ENCODE measurements at regions not wholly inside any gene's neighbourhood (a gene's known extent, or its start where the extent isn't known, plus 50 kb on each side); places are given as distances from the start of the nearest gene placed in this dataset.

DNA sequence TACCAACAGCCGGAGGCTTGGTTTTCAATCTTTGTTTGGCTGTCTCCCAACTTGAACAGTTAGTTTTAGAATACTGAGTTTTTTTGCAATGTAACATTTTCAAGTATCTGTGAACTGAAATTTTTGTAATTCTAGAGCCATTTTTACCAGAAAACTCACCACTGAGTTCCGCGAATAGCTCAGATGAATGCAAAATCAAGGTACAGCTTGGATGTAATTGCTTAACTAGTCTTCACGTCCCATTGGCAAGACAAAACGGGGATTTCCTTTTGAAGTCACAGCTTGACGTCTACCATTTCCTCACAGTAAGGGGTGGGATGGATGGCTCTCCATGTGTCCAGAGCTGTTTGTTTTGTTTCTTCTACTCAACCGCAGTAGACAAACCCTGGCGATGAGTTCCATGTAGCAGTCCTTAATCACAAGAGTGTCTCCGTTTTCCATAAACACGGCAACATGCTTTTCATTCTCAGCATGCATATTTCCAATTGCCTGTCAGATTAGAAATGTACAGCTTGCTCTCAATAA is 55.8 kb upstream of the FGFR2 start:
- H3K4me3 ChIP-seq (ENCODE audit: low read depth, low read length): no peak overlapping the region
- no peak for DNase-seq (ENCODE audit: low read depth)
- TF ChIP-seq, protein P1, sequence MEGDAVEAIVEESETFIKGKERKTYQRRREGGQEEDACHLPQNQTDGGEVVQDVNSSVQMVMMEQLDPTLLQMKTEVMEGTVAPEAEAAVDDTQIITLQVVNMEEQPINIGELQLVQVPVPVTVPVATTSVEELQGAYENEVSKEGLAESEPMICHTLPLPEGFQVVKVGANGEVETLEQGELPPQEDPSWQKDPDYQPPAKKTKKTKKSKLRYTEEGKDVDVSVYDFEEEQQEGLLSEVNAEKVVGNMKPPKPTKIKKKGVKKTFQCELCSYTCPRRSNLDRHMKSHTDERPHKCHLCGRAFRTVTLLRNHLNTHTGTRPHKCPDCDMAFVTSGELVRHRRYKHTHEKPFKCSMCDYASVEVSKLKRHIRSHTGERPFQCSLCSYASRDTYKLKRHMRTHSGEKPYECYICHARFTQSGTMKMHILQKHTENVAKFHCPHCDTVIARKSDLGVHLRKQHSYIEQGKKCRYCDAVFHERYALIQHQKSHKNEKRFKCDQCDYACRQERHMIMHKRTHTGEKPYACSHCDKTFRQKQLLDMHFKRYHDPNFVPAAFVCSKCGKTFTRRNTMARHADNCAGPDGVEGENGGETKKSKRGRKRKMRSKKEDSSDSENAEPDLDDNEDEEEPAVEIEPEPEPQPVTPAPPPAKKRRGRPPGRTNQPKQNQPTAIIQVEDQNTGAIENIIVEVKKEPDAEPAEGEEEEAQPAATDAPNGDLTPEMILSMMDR (IDR thresholded peaks at IDR 0.05; ENCODE audit: insufficient read depth, low read depth, low read length, missing control alignments): no peak

DNA sequence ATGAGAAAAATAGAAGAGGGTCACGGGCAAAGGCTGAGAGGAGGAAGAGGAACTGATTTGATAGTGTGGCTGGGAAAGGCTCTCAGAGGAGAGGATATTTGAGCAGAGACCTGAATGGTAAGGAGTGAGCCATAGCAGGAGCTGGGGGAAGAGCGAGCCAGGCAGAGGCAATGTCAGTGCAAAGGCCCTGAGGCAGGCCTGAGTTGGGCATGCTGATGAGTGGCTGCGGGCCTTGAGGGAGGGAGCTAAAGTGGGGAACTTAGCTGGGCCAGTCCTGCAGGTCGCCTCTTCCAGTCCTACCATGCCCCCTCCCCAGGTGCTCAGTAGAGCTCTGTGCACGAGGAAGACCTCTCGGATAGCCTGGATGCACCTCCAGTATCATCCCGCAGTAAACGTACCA is 55.4 kb upstream of the FGFR2 start:
- TF ChIP-seq, protein P1 (IDR thresholded peaks at IDR 0.05; ENCODE audit: insufficient read depth, low read depth, low read length, missing control alignments): no peak
- H3K4me3 ChIP-seq (ENCODE audit: low read depth, low read length): no peak overlapping the region
- DNase-seq (ENCODE audit: low read depth): no peak

DNA sequence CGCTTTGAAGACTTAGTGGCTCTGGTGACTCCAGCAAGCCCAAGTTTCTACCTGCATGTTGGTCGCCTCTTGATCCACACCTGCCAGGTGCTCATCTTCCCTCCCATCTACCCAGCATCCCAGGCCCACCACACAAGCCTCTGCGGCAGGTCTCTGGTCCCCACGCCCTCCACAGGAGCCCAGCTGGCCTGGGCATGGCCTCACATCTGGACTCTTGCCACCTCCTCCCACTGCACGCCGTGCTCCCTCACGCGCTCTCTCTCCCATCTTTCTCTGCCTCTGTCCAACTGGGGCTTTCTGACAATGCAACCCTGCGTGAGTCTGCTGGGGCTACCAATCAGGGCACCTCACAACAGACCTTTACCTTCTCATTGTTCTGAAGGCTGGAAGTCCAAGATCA is 50.2 kb upstream of the FGFR2 start:
- TF ChIP-seq, protein P1 (IDR thresholded peaks at IDR 0.05; ENCODE audit: insufficient read depth, low read depth, low read length, missing control alignments): no peak
- no peak for DNase-seq (ENCODE audit: low read depth)

DNA sequence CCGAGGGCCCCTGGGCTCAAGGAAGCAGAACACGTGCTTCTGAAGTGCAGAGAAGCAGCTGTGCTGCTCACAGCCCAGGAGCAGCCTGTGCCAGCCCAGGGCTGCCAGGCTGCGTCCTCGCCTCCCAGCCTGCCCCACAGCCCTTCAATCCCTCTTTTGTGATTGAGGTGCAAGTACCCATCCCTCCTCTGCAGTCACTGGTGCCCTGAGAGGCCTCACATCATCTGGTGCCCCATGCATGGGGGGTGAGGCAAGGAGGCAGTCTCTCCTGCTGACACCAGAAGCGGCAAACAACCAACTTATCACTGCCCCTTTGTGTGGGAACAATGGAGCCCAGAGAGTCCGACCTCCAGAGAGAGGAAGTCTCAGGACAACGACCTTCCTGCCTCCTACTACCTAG is 49.8 kb upstream of the FGFR2 start:
- TF ChIP-seq, protein P1 (IDR thresholded peaks at IDR 0.05; ENCODE audit: insufficient read depth, low read depth, low read length, missing control alignments): no peak
- no peak for DNase-seq (ENCODE audit: low read depth)
- no peak overlapping the region for H3K4me3 ChIP-seq (ENCODE audit: low read depth, low read length)

More for the DNA sequence above, 50.2 kb upstream of the FGFR2 start:
- no peak overlapping the region for H3K4me3 ChIP-seq (ENCODE audit: low read depth, low read length)

Measured in GM12865 (cell line).